DMS53 (cell line): ENCODE measurements at regions not wholly inside any gene's neighbourhood (a gene's known extent, or its start where the extent isn't known, plus 50 kb on each side); places are given as distances from the start of the nearest gene placed in this dataset.

Experiments used
- DNase-seq: peaks from one replicate; lab custom pipeline; 2025; lab: John Stamatoyannopoulos, UW

- DNase-seq: no peak
Measured at GRCh38 chr20:54364365-54364764, 111.0 kb upstream of the DOK5 start.

- DNase-seq: no peak
Measured at GRCh38 chr20:54364919-54365318, 110.5 kb upstream of the DOK5 start.

GRCh38 chr20:54366669-54367344, 108.6 kb upstream of the DOK5 start:
- DNase-seq: no peak

- no peak for DNase-seq
Measured at GRCh38 chr20:54368570-54368969, 106.8 kb upstream of the DOK5 start.

- DNase-seq: no peak
Measured at GRCh38 chr20:54372313-54372712, 103.1 kb upstream of the DOK5 start.

- DNase-seq: no peak
Measured at GRCh38 chr20:54377992-54378773, 97.2 kb upstream of the DOK5 start.

- no peak for DNase-seq
Measured at GRCh38 chr20:54379893-54380584, 95.4 kb upstream of the DOK5 start.

GRCh38 chr20:54382419-54382818, 93.0 kb upstream of the DOK5 start:
- peak; percentile 71 for DNase-seq

- DNase-seq: no peak
Measured at GRCh38 chr20:54385746-54386145, 89.6 kb upstream of the DOK5 start.

- no peak for DNase-seq
Measured at GRCh38 chr20:54389596-54390280, 85.7 kb upstream of the DOK5 start.

GRCh38 chr20:54397292-54398140, 77.9 kb upstream of the DOK5 start:
- DNase-seq: no peak

GRCh38 chr20:54398814-54399213, 76.6 kb upstream of the DOK5 start:
- no peak for DNase-seq

- DNase-seq: no peak
Measured at GRCh38 chr20:54405540-54405939, 69.9 kb upstream of the DOK5 start.

GRCh38 chr20:54407459-54407858, 67.9 kb upstream of the DOK5 start:
- no peak for DNase-seq

- no peak for DNase-seq
Measured at GRCh38 chr20:54415967-54416366, 59.4 kb upstream of the DOK5 start.

- no peak for DNase-seq
Measured at GRCh38 chr20:54416770-54417169, 58.6 kb upstream of the DOK5 start.

GRCh38 chr20:54419531-54419930, 55.9 kb upstream of the DOK5 start:
- no peak for DNase-seq
